Erythroblast (primary cell): ENCODE measurements at regions not wholly inside any gene's neighbourhood (a gene's known extent, or its start where the extent isn't known, plus 50 kb on each side); places are given as distances from the start of the nearest gene placed in this dataset.

Experiments used
- GATA1 ChIP-seq: IDR thresholded peaks from 2 replicates; pipeline ENCODE4 v1.6.1; 2011; ENCODE audit warnings: low read depth, mild to moderate bottlenecking, control low read depth, low read length, moderate library complexity
- POLR2A ChIP-seq: IDR thresholded peaks from 2 replicates; pipeline ENCODE4 v1.6.1; 2011; ENCODE audit warnings: mild to moderate bottlenecking, low read length

- TF ChIP-seq POLR2A (no peak), GATA1 (no peak)
Observed at GRCh38 chr14:59093902-59094301, 94.6 kb upstream of the DAAM1 start.
